MM.1S (cell line): ENCODE measurements at regions not wholly inside any gene's neighbourhood (a gene's known extent, or its start where the extent isn't known, plus 50 kb on each side); places are given as distances from the start of the nearest gene placed in this dataset.

ENCODE experiments used
- DNase-seq: peaks from one replicate; pipeline ENCODE4 v3.0.0-alpha.2; 2015
- H2AFZ ChIP-seq: fragments of 300-600 bp; sonication (generic); 2 replicates; pipeline ENCODE4 v1.6.0; 2016; ENCODE audit warnings: antibody characterized with exemption, low read length
- H3F3A ChIP-seq: fragments of 300-600 bp; sonication (generic); 2 replicates; pipeline ENCODE4 v1.6.1; 2016; ENCODE audit warnings: mild to moderate bottlenecking, antibody characterized with exemption, low read length, moderate library complexity, mixed read lengths; ENCODE audit not compliant: insufficient read depth
- H3K27ac ChIP-seq: fragments of 300-600 bp; sonication (generic); 2 replicates; pipeline ENCODE4 v1.5.1; 2016; ENCODE audit warnings: mild to moderate bottlenecking, low read length
- H3K27me3 ChIP-seq: fragments of 300-600 bp; sonication (generic); replicated peaks from 2 replicates; pipeline ENCODE4 v1.6.0; 2016; ENCODE audit warnings: low read length; ENCODE audit not compliant: insufficient read depth
- H3K36me3 ChIP-seq: fragments of 300-600 bp; sonication (generic); replicated peaks from 2 replicates; pipeline ENCODE4 v1.6.1; 2016; ENCODE audit warnings: mild to moderate bottlenecking, low read length, mixed read lengths; ENCODE audit not compliant: insufficient read depth
- H3K4me1 ChIP-seq: fragments of 300-600 bp; sonication (generic); 2 replicates; pipeline ENCODE4 v1.6.1; 2016; ENCODE audit warnings: low read length, mixed read lengths
- H3K4me2 ChIP-seq: fragments of 300-600 bp; sonication (generic); 2 replicates; pipeline ENCODE4 v1.6.0; 2016; ENCODE audit warnings: low read depth, low read length
- H3K4me3 ChIP-seq: fragments of 300-600 bp; sonication (generic); 2 replicates; pipeline ENCODE4 v1.5.1; 2016; ENCODE audit warnings: low read length, mixed read lengths
- H3K79me2 ChIP-seq: fragments of 300-600 bp; sonication (generic); 2 replicates; pipeline ENCODE4 v1.6.1; 2016; ENCODE audit warnings: mixed run types, low read length, mixed read lengths
- H3K9ac ChIP-seq: fragments of 300-600 bp; sonication (generic); 2 replicates; pipeline ENCODE4 v1.6.1; 2016; ENCODE audit warnings: low read length, mixed read lengths
- H3K9me2 ChIP-seq: fragments of 300-600 bp; sonication (generic); replicated peaks from 2 replicates; pipeline ENCODE4 v1.6.1; 2016; ENCODE audit warnings: mild to moderate bottlenecking, low read length, mixed read lengths; ENCODE audit not compliant: insufficient read depth
- H3K9me3 ChIP-seq: fragments of 300-600 bp; sonication (generic); replicated peaks from 2 replicates; pipeline ENCODE4 v1.6.1; 2016; ENCODE audit warnings: mild to moderate bottlenecking, low read length, mixed read lengths; ENCODE audit not compliant: insufficient read depth
- H4K20me1 ChIP-seq: fragments of 300-600 bp; sonication (generic); 2 replicates; pipeline ENCODE4 v1.6.1; 2016; ENCODE audit warnings: mild to moderate bottlenecking, low read length, moderate library complexity, mixed read lengths; ENCODE audit not compliant: insufficient read depth
- EZH2 ChIP-seq: fragments of 300-600 bp; sonication (generic); optimal IDR thresholded peaks from 2 replicates; pipeline ENCODE3; 2017; ENCODE audit warnings: low read depth, mild to moderate bottlenecking, antibody characterized with exemption, low read length, mixed read lengths
- EZH2phosphoT487 ChIP-seq: fragments of 300-600 bp; sonication (generic); IDR thresholded peaks from 2 replicates; pipeline ENCODE4 v1.6.1; 2018; ENCODE audit warnings: antibody characterized with exemption, low read length
- TF ChIP-seq, protein P1 (sequence below): fragments of 300-600 bp; sonication (generic); IDR thresholded peaks from 2 replicates; pipeline ENCODE4 v1.5.1; 2016; ENCODE audit warnings: antibody characterized with exemption, low read length, mixed read lengths

DNA sequence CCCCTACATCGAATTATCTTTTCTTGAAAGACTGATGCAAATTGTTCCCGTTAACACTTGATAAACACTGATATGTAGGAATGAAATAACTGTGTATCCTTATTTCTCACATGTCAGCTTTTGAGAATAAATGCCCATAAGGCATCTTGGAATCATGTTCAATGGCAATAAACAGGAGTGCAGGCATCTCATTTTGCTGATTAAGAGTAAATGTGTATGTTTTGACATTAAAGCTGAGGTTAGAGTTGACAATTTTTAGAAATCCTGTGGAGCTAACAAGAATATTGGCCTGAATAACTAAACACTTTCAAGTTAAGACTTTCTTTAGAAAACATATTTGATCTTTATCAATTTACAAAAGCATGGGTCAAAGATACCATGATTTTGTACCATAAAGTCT is 646.2 kb upstream of the MIR17HG start:
- H3K9ac ChIP-seq = no peak overlapping the region
- H3K9me3 ChIP-seq = no peaks in the 10 kb centered on the region
- no peak overlapping the region for H2AFZ ChIP-seq
- H3F3A ChIP-seq = no peaks in the 10 kb centered on the region
- H3K4me3 ChIP-seq = no peak overlapping the region
- DNase-seq = no peak
- H4K20me1 ChIP-seq = no peaks in the 10 kb centered on the region
- no peak overlapping the region for H3K27ac ChIP-seq
- no peaks in the 10 kb centered on the region for H3K27me3 ChIP-seq
- H3K36me3 ChIP-seq = no peaks in the 10 kb centered on the region
- no peaks in the 10 kb centered on the region for H3K9me2 ChIP-seq
- TF ChIP-seq, protein P1, sequence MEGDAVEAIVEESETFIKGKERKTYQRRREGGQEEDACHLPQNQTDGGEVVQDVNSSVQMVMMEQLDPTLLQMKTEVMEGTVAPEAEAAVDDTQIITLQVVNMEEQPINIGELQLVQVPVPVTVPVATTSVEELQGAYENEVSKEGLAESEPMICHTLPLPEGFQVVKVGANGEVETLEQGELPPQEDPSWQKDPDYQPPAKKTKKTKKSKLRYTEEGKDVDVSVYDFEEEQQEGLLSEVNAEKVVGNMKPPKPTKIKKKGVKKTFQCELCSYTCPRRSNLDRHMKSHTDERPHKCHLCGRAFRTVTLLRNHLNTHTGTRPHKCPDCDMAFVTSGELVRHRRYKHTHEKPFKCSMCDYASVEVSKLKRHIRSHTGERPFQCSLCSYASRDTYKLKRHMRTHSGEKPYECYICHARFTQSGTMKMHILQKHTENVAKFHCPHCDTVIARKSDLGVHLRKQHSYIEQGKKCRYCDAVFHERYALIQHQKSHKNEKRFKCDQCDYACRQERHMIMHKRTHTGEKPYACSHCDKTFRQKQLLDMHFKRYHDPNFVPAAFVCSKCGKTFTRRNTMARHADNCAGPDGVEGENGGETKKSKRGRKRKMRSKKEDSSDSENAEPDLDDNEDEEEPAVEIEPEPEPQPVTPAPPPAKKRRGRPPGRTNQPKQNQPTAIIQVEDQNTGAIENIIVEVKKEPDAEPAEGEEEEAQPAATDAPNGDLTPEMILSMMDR = no peak
- TF ChIP-seq EZH2 (no peak), EZH2phosphoT487 (no peak)
- no peaks in the 10 kb centered on the region for H3K79me2 ChIP-seq
- no peaks in the 10 kb centered on the region for H3K4me1 ChIP-seq
- H3K4me2 ChIP-seq = no peak overlapping the region

- H3K9me2 ChIP-seq = no peaks in the 10 kb centered on the region
- no peak overlapping the region for H3K9ac ChIP-seq
- H3K27me3 ChIP-seq = no peaks in the 10 kb centered on the region
- H4K20me1 ChIP-seq = no peaks in the 10 kb centered on the region
- TF ChIP-seq, protein P1 = no peak
- TF ChIP-seq EZH2phosphoT487 (no peak), EZH2 (no peak)
- no peaks in the 10 kb centered on the region for H3K79me2 ChIP-seq
- no peaks in the 10 kb centered on the region for H3K4me1 ChIP-seq
- no peaks in the 10 kb centered on the region for H3F3A ChIP-seq
- no peak overlapping the region for H3K4me2 ChIP-seq
- H3K27ac ChIP-seq = no peak overlapping the region
- no peak overlapping the region for H2AFZ ChIP-seq
- no peaks in the 10 kb centered on the region for H3K9me3 ChIP-seq
- H3K36me3 ChIP-seq = no peaks in the 10 kb centered on the region
- H3K4me3 ChIP-seq = no peak overlapping the region
- DNase-seq = no peak
These were observed 645.4 kb upstream of the MIR17HG start for GRCh38 chr13:90702050-90702449.

GRCh38 chr13:90706631-90707030 is 640.9 kb upstream of the MIR17HG start:
- H3K36me3 ChIP-seq = no peaks in the 10 kb centered on the region

More at GRCh38 chr13:90706631-90707030, 640.9 kb upstream of the MIR17HG start:
- no peaks in the 10 kb centered on the region for H4K20me1 ChIP-seq
- H3F3A ChIP-seq = no peaks in the 10 kb centered on the region
- TF ChIP-seq, protein P1 = no peak
- no peaks in the 10 kb centered on the region for H3K9me3 ChIP-seq
- no peak overlapping the region for H3K4me2 ChIP-seq
- no peak overlapping the region for H3K4me3 ChIP-seq
- H3K27me3 ChIP-seq = no peaks in the 10 kb centered on the region
- H3K79me2 ChIP-seq = no peaks in the 10 kb centered on the region
- no peaks in the 10 kb centered on the region for H3K9me2 ChIP-seq
- H2AFZ ChIP-seq = no peak overlapping the region
- H3K9ac ChIP-seq = no peak overlapping the region
- no peaks in the 10 kb centered on the region for H3K4me1 ChIP-seq
- no peak for DNase-seq
- H3K27ac ChIP-seq = no peak overlapping the region
